AG04450 (cell line): ENCODE measurements at regions not wholly inside any gene's neighbourhood (a gene's known extent, or its start where the extent isn't known, plus 50 kb on each side); places are given as distances from the start of the nearest gene placed in this dataset.

ENCODE experiments used
- CTCF ChIA-PET: fragments of 300-600, 350-600 bp; formaldehyde crosslinking; extraction: SDS; loops from one replicate; lab custom pipeline; 2022; ENCODE audit warnings: antibody characterized with exemption, inconsistent platforms; lab: Charles Lee
- POLR2A ChIA-PET: fragments of 350-600 bp; formaldehyde crosslinking; extraction: SDS; loops from one replicate; lab custom pipeline; 2021; ENCODE audit warnings: antibody characterized with exemption, inconsistent platforms; lab: Yijun Ruan, JAX
- DNase-seq: peaks from one replicate; pipeline ENCODE4 v3.0.0-alpha.2; 2011; ENCODE audit warnings: low read depth, low spot score
- H3K27ac ChIP-seq: one replicate; pipeline ENCODE4 v1.5.1; 2012; ENCODE audit warnings: low read depth, low read length, control low read depth
- H3K27me3 ChIP-seq: one replicate; pipeline ENCODE4 v1.6.0; 2012; ENCODE audit warnings: low read length; ENCODE audit not compliant: control insufficient read depth, insufficient read depth
- H3K4me3 ChIP-seq: 2 replicates; pipeline ENCODE4 v1.5.1; 2011; ENCODE audit warnings: mild to moderate bottlenecking, low read depth, low read length, control low read depth
- H3K9me3 ChIP-seq: 2 replicates; pipeline ENCODE4 v1.5.1; 2012; ENCODE audit warnings: low read length; ENCODE audit not compliant: control insufficient read depth, insufficient read depth
- TF ChIP-seq, protein P1 (sequence below): IDR thresholded peaks from 2 replicates; pipeline ENCODE4 v1.5.1; 2011; ENCODE audit warnings: low read depth, low read length, control low read depth, inconsistent platforms

DNA sequence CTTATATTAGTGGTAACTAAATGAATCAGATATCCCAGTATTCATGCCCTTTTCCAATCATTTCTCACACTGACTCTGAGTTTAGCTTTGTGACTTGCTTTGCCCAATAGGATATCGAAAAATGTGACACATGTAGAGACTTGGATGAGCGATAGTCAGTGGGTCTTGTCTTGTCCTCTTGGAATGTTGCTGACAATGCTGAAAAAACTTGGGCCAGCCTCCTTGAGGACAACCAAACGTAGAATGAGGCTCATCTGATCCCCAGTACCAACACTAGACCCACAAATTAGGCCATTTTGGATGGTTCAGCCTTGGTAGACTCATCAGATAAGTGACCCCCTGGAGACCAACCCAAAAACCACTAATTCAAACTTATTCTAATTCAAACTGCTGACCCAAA is 351.0 kb downstream of the GRIN2B start:
- no peaks in the 10 kb centered on the region for H3K27me3 ChIP-seq
- POLR2A ChIA-PET: no interaction called here
- no peak for DNase-seq
- H3K27ac ChIP-seq: no peak overlapping the region
- no peaks in the 10 kb centered on the region for H3K9me3 ChIP-seq
- TF ChIP-seq, protein P1, sequence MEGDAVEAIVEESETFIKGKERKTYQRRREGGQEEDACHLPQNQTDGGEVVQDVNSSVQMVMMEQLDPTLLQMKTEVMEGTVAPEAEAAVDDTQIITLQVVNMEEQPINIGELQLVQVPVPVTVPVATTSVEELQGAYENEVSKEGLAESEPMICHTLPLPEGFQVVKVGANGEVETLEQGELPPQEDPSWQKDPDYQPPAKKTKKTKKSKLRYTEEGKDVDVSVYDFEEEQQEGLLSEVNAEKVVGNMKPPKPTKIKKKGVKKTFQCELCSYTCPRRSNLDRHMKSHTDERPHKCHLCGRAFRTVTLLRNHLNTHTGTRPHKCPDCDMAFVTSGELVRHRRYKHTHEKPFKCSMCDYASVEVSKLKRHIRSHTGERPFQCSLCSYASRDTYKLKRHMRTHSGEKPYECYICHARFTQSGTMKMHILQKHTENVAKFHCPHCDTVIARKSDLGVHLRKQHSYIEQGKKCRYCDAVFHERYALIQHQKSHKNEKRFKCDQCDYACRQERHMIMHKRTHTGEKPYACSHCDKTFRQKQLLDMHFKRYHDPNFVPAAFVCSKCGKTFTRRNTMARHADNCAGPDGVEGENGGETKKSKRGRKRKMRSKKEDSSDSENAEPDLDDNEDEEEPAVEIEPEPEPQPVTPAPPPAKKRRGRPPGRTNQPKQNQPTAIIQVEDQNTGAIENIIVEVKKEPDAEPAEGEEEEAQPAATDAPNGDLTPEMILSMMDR: no peak
- H3K4me3 ChIP-seq: no peak overlapping the region
- CTCF ChIA-PET: no interaction called here

DNA sequence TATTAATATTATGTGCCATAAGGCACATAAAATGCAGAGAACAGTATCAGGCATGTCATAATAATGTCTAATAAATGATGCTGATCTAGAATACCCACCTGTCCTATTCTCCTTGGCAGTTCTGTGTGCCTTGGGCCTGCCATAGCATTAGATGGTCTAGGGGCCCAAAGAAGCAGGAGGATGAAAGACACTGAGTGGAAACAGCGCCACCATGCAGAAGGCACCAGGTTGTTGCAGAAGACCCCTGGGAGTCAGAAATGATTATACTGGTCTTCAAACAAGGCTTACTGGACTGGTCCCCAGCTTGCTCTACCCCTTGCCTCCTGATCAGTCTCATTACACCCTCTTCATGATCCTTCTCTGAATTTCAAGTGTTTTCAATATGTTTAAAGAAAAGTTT is 353.3 kb downstream of the GRIN2B start:
- ChIA-PET POLR2A (no interaction called here), CTCF (no interaction called here)
- Histone ChIP-seq H3K4me3 (no peak overlapping the region), H3K27me3 (no peaks in the 10 kb centered on the region), H3K9me3 (no peaks in the 10 kb centered on the region), H3K27ac (no peak overlapping the region)
- TF ChIP-seq, protein P1: no peak
- DNase-seq: no peak

DNA sequence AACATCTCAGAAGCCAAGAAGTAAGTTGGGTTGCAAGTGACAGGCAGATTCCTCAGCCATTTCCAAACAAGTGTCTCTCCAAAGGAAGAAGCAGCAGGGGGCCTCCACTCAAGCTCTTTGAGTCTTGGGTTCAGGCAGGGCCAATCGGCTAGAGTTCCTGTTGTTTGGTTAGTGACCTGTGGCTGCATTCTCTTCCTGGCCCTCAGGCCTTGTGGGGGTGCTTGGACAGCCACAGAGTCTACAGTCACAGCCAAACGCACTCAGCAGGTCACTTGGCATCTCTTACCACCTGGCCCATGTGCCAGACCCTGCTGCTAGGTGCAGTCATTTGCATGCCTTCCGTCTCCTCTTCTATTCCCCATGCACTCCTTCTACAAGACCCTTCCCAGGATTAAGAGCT is 353.9 kb downstream of the GRIN2B start:
- CTCF ChIA-PET: no interaction called here
- POLR2A ChIA-PET: no interaction called here
- no peak overlapping the region for H3K27ac ChIP-seq
- DNase-seq: no peak
- TF ChIP-seq, protein P1: no peak
- no peaks in the 10 kb centered on the region for H3K27me3 ChIP-seq
- H3K9me3 ChIP-seq: no peaks in the 10 kb centered on the region
- no peak overlapping the region for H3K4me3 ChIP-seq

DNA sequence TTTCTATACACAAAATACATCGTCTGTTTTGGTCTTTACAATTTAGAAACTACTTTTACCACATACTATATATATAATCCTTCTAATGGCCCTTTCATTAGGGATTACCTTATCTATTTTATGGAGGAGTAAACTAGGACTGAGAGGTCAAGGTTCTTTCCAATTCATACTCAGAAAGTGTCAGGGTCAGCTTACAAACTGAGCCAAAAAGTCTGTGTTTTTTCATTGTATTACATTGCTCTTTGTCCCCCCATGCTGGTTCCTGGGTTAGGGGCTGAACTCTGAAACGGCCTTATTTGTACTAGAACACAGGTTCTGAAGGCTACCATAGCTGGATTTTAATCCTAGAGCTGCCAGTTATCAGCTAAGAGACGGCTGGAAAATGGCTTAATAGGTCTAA is 368.1 kb downstream of the GRIN2B start:
- CTCF ChIA-PET: interaction anchor here (0.7 kb wide), 1 partner anchor 78 kb away, joined by 3 read pairs; no protein-coding TSS in a partner anchor
- Histone ChIP-seq H3K27me3 (no peaks in the 10 kb centered on the region), H3K27ac (no peak overlapping the region), H3K9me3 (no peaks in the 10 kb centered on the region), H3K4me3 (no peak overlapping the region)
- POLR2A ChIA-PET: no interaction called here
- DNase-seq: no peak
- TF ChIP-seq, protein P1: no peak

DNA sequence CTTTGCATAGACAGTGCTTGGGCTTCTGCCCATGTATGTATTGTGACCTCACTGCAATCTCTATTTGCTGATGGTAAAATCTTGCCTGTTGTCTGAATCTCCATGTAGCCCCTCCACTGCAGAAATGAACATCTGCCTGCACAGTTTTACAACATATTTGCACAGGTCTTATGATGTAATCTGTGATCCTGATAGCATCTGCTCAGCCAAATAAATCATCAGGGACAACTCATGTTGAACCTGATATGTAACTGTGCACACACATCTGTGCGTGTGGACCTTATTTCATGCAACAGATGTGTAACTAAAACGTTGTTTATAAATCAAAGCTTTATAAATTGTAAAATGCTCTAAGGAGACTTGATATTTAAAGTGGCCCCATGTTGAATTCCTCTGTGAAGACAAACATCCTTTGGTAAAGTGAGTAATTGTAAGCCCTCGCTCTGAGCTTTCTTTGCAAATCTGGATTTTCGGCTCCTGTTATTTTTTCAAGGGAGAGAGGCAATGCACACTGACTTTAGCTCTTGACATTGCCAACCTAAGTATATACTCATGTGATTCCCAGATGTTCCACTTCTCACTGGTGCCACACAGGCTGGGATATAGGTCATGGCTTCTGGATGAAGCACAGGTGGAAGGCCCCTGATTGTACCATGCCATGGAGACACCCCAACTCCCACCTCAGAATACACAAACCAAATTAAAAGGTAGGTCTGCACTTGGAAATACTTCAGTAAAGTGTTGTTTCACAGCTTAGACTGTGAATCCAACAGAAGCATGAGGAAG is 371.3 kb downstream of the GRIN2B start:
- Histone ChIP-seq H3K27ac (no peak overlapping the region), H3K4me3 (no peak overlapping the region), H3K9me3 (no peaks in the 10 kb centered on the region), H3K27me3 (no peaks in the 10 kb centered on the region)
- no peak for DNase-seq
- TF ChIP-seq, protein P1: no peak
- ChIA-PET POLR2A (no interaction called here), CTCF (no interaction called here)
